Liver (tissue), 8 donors: ENCODE measurements at regions not wholly inside any gene's neighbourhood (a gene's known extent, or its start where the extent isn't known, plus 50 kb on each side); places are given as distances from the start of the nearest gene placed in this dataset.

ENCODE experiments used
- DNase-seq: peaks from one replicate; pipeline ENCODE4 v3.0.0-alpha.2; 2017; ENCODE audit warnings: low spot score
- H3K27ac ChIP-seq, 2 donors: one replicate each; pipeline ENCODE4 v1.7.0; 2013; ENCODE audit warnings: inconsistent platforms in 2 of 2, low read length in 2 of 2, control low read depth in 1 of 2, low read depth in 1 of 2, mild to moderate bottlenecking in 1 of 2
- H3K27me3 ChIP-seq, 4 donors: one replicate each; pipeline versions ENCODE4 v1.6.1 to v1.7.0; 2013; ENCODE audit warnings: low read length in 3 of 4, inconsistent platforms in 1 of 4, mild to moderate bottlenecking in 1 of 4, moderate library complexity in 1 of 4; ENCODE audit not compliant: control insufficient read depth in 4 of 4, insufficient read depth in 4 of 4
- H3K36me3 ChIP-seq, 4 donors: one replicate each; pipeline versions ENCODE4 v1.6.1 to v1.7.0; 2013; ENCODE audit warnings: low read length in 3 of 4, mild to moderate bottlenecking in 3 of 4, low read depth in 1 of 4, moderate library complexity in 1 of 4; ENCODE audit not compliant: control insufficient read depth in 4 of 4, insufficient read depth in 3 of 4
- H3K4me1 ChIP-seq, 4 donors: one replicate each; pipeline versions ENCODE4 v1.6.1 to v1.7.0; 2013; ENCODE audit warnings: low read length in 3 of 4, mild to moderate bottlenecking in 3 of 4, moderate library complexity in 1 of 4; ENCODE audit not compliant: control insufficient read depth in 4 of 4, insufficient read depth in 4 of 4
- H3K4me3 ChIP-seq, 3 donors: one replicate each; pipeline versions ENCODE4 v1.6.1 to v1.7.0; 2013; ENCODE audit warnings: low read length in 3 of 3, control low read depth in 1 of 3, low read depth in 1 of 3, mild to moderate bottlenecking in 1 of 3
- H3K9ac ChIP-seq, 2 donors: one replicate each; pipeline ENCODE4 v1.7.0; 2013; ENCODE audit warnings: low read length in 2 of 2, mild to moderate bottlenecking in 2 of 2, moderate library complexity in 2 of 2, control low read depth in 1 of 2, low read depth in 1 of 2
- H3K9me3 ChIP-seq, 4 donors: one replicate each; pipeline versions ENCODE4 v1.6.1 to v1.7.0; 2013; ENCODE audit warnings: low read length in 3 of 4; ENCODE audit not compliant: control insufficient read depth in 4 of 4
- ATF3 ChIP-seq: IDR thresholded peaks from 2 replicates; pipeline ENCODE4 v1.6.1; 2016; ENCODE audit warnings: antibody characterized with exemption
- EGR1 ChIP-seq, 2 donors: IDR thresholded peaks; 2 replicates each; pipeline ENCODE4 v1.6.1; 2016 to 2018; ENCODE audit warnings: antibody characterized with exemption in 2 of 2, low read depth in 2 of 2
- FOXA1 ChIP-seq: IDR thresholded peaks from 2 replicates; pipeline ENCODE4 v1.6.1; 2016; ENCODE audit warnings: antibody characterized with exemption
- FOXA2 ChIP-seq: IDR thresholded peaks from 2 replicates; pipeline ENCODE4 v1.6.1; 2016; ENCODE audit warnings: antibody characterized with exemption
- GABPA ChIP-seq, 2 donors: IDR thresholded peaks in 1 of 2; conservative IDR thresholded peaks in 1 of 2; 2 replicates each; pipeline ENCODE4 v1.6.1; 2016; ENCODE audit warnings: antibody characterized with exemption in 2 of 2, mild to moderate bottlenecking in 1 of 2, moderate library complexity in 1 of 2
- HNF4A ChIP-seq, 2 donors: conservative IDR thresholded peaks; 2 replicates each; pipeline ENCODE4 v1.6.1; 2016; ENCODE audit warnings: antibody characterized with exemption in 2 of 2, mild to moderate bottlenecking in 2 of 2
- HNF4G ChIP-seq: IDR thresholded peaks from 2 replicates; pipeline ENCODE4 v1.6.1; 2016; ENCODE audit warnings: antibody characterized with exemption
- JUND ChIP-seq, 2 donors: IDR thresholded peaks; 2 replicates each; pipeline ENCODE4 v1.6.1; 2016; ENCODE audit warnings: antibody characterized with exemption in 2 of 2
- NR2F2 ChIP-seq: IDR thresholded peaks from 2 replicates; pipeline ENCODE4 v1.6.1; 2016; ENCODE audit warnings: antibody characterized with exemption
- RAD21 ChIP-seq, 2 donors: IDR thresholded peaks; 2 replicates each; pipeline ENCODE4 v1.6.1; 2016; ENCODE audit warnings: antibody characterized with exemption in 2 of 2, mild to moderate bottlenecking in 2 of 2
- RXRA ChIP-seq, 2 donors: IDR thresholded peaks; 2 replicates each; pipeline ENCODE4 v1.6.1; 2017 to 2018; ENCODE audit warnings: antibody characterized with exemption in 2 of 2, mild to moderate bottlenecking in 1 of 2
- SP1 ChIP-seq: IDR thresholded peaks from 2 replicates; pipeline ENCODE4 v1.6.1; 2018; ENCODE audit warnings: antibody characterized with exemption, mild to moderate bottlenecking
- TAF1 ChIP-seq: conservative IDR thresholded peaks from 2 replicates; pipeline ENCODE4 v1.6.1; 2016; ENCODE audit warnings: antibody characterized with exemption, mild to moderate bottlenecking
- YY1 ChIP-seq: IDR thresholded peaks from 2 replicates; pipeline ENCODE4 v1.6.1; 2016; ENCODE audit warnings: antibody characterized with exemption, mild to moderate bottlenecking
- ZBTB33 ChIP-seq: IDR thresholded peaks from 2 replicates; pipeline ENCODE4 v1.6.1; 2016; ENCODE audit warnings: antibody characterized with exemption
- WGBS: extraction: QIAGEN DNeasy Blood & Tissue Kit; methylation state at CpG from one replicate; pipeline ENCODE4 v1.1.7; 2013; 5-methylcytosine and 5-hydroxymethylcytosine counted together
- TF ChIP-seq, protein P1 (sequence below): IDR thresholded peaks from 2 replicates; pipeline ENCODE4 v1.6.1; 2016; ENCODE audit warnings: antibody characterized with exemption
- TF ChIP-seq, protein P2 (sequence below): IDR thresholded peaks from 2 replicates; pipeline ENCODE4 v1.6.1; 2016; ENCODE audit warnings: antibody characterized with exemption, mild to moderate bottlenecking
- TF ChIP-seq, protein P3 (sequence below): fragments of 150-350 bp; IDR thresholded peaks from 2 replicates; pipeline ENCODE4 v1.5.1; 2017; ENCODE audit warnings: improper control_type of control experiment, low read depth, low read length; ENCODE audit not compliant: missing input control
- donor health status: healthy.
- donor health status: healthy.
- donor health status: healthy.
- donor health status: healthy.
- donor health status: healthy.

DNA sequence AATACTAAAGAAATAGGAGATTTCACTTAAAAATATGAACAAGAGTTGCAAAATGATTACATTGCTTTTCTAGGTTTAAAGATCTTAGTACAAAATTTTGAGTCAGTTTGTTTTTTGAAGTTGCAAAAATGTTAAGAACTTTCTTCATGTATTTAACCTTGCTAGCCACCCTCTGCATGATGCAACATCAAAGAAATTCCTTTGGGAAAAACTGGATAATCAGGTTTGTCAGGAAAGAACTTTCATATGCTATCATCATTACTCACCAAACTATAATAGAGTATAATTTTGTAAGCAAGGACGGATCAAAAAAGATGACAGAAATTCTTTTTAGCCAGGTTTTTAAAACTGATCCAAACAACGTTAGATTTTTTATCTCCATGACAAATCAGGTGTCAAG, 116.9 kb upstream of the MRPS30 start:
- Histone ChIP-seq H3K27me3 (no peaks in the 10 kb centered on the region), H3K27ac (no peak overlapping the region), H3K36me3 (no peaks in the 10 kb centered on the region), H3K4me3 (no peak overlapping the region), H3K9me3 (no peaks in the 10 kb centered on the region), H3K9ac (no peak overlapping the region), H3K4me1 (no peaks in the 10 kb centered on the region)
- WGBS = 72% methylated on average over 2 of the region's 2 CpGs
- no peak for DNase-seq
- TF ChIP-seq, protein P1, sequence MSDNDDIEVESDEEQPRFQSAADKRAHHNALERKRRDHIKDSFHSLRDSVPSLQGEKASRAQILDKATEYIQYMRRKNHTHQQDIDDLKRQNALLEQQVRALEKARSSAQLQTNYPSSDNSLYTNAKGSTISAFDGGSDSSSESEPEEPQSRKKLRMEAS = no peak
- TF ChIP-seq JUND (IDR thresholded peaks at IDR 0.05) (no peak), RXRA (IDR thresholded peaks at IDR 0.05) (no peak), ATF3 (no peak), GABPA (IDR thresholded peaks at IDR 0.05 in 1 of 2, conservative IDR thresholded peaks at IDR 0.05 in 1 of 2) (no peak), FOXA1 (no peak), HNF4G (no peak), ZBTB33 (no peak), RAD21 (IDR thresholded peaks at IDR 0.05) (no peak), NR2F2 (no peak), YY1 (no peak), HNF4A (conservative IDR thresholded peaks at IDR 0.05) (no peak), TAF1 (no peak), SP1 (no peak), EGR1 (IDR thresholded peaks at IDR 0.05; ENCODE audit: low read depth in 2 of 2) (no peak), FOXA2 (no peak)
- TF ChIP-seq, protein P2, sequence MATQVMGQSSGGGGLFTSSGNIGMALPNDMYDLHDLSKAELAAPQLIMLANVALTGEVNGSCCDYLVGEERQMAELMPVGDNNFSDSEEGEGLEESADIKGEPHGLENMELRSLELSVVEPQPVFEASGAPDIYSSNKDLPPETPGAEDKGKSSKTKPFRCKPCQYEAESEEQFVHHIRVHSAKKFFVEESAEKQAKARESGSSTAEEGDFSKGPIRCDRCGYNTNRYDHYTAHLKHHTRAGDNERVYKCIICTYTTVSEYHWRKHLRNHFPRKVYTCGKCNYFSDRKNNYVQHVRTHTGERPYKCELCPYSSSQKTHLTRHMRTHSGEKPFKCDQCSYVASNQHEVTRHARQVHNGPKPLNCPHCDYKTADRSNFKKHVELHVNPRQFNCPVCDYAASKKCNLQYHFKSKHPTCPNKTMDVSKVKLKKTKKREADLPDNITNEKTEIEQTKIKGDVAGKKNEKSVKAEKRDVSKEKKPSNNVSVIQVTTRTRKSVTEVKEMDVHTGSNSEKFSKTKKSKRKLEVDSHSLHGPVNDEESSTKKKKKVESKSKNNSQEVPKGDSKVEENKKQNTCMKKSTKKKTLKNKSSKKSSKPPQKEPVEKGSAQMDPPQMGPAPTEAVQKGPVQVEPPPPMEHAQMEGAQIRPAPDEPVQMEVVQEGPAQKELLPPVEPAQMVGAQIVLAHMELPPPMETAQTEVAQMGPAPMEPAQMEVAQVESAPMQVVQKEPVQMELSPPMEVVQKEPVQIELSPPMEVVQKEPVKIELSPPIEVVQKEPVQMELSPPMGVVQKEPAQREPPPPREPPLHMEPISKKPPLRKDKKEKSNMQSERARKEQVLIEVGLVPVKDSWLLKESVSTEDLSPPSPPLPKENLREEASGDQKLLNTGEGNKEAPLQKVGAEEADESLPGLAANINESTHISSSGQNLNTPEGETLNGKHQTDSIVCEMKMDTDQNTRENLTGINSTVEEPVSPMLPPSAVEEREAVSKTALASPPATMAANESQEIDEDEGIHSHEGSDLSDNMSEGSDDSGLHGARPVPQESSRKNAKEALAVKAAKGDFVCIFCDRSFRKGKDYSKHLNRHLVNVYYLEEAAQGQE = no peak
- TF ChIP-seq, protein P3, sequence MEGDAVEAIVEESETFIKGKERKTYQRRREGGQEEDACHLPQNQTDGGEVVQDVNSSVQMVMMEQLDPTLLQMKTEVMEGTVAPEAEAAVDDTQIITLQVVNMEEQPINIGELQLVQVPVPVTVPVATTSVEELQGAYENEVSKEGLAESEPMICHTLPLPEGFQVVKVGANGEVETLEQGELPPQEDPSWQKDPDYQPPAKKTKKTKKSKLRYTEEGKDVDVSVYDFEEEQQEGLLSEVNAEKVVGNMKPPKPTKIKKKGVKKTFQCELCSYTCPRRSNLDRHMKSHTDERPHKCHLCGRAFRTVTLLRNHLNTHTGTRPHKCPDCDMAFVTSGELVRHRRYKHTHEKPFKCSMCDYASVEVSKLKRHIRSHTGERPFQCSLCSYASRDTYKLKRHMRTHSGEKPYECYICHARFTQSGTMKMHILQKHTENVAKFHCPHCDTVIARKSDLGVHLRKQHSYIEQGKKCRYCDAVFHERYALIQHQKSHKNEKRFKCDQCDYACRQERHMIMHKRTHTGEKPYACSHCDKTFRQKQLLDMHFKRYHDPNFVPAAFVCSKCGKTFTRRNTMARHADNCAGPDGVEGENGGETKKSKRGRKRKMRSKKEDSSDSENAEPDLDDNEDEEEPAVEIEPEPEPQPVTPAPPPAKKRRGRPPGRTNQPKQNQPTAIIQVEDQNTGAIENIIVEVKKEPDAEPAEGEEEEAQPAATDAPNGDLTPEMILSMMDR = no peak
